Gastrocnemius medialis (tissue), 4 donors: ENCODE measurements at regions not wholly inside any gene's neighbourhood (a gene's known extent, or its start where the extent isn't known, plus 50 kb on each side); places are given as distances from the start of the nearest gene placed in this dataset.

ENCODE experiments used
- ATAC-seq, 2 donors: fragments of 150-250 bp; one replicate each; pipeline ENCODE4 v1.9.1; 2016
- DNase-seq, 2 donors: peaks; one replicate each; pipeline ENCODE4 v3.0.0-alpha.2; 2019
- H3K27ac ChIP-seq, 4 donors: fragments of 200-600 bp; sonication (generic); 1 replicate in 1 of 4; 2 replicates in 3 of 4; pipeline ENCODE4 v1.5.1; 2016 to 2018; ENCODE audit warnings: mild to moderate bottlenecking in 2 of 4, moderate library complexity in 1 of 4
- H3K27me3 ChIP-seq, 3 donors: fragments of 200-600 bp; sonication (generic) in 2 of 3; 1 replicate in 1 of 3; 2 replicates in 2 of 3; pipeline versions ENCODE4 v1.5.1 to v1.6.0; 2016 to 2019; ENCODE audit warnings: mild to moderate bottlenecking in 1 of 3, moderate library complexity in 1 of 3
- H3K36me3 ChIP-seq, 2 donors: fragments of 200-600 bp; sonication (generic) in 1 of 2; one replicate each; pipeline ENCODE4 v1.5.1; 2017 to 2018
- H3K4me1 ChIP-seq, 2 donors: fragments of 200-600 bp; sonication (generic) in 1 of 2; one replicate each; pipeline ENCODE4 v1.5.1; 2016 to 2017; ENCODE audit warnings: mild to moderate bottlenecking in 2 of 2
- H3K4me3 ChIP-seq, 4 donors: fragments of 200-600 bp; sonication (generic) in 3 of 4; 1 replicate in 1 of 4; 2 replicates in 3 of 4; pipeline ENCODE4 v1.5.1; 2016 to 2019; ENCODE audit warnings: mild to moderate bottlenecking in 2 of 4
- H3K9me3 ChIP-seq, 3 donors: fragments of 200-600 bp; sonication (generic) in 2 of 3; 1 replicate in 1 of 3; 2 replicates in 2 of 3; pipeline ENCODE4 v1.5.1; 2016 to 2019
- CTCF ChIP-seq, 5 experiments: fragments of 450-650 bp in 3 of 5; fragments of 200-600 bp in 2 of 5; sonication (generic) in 2 of 5; IDR thresholded peaks in 4 of 5; conservative IDR thresholded peaks in 1 of 5; 1 replicate in 4 of 5; 2 replicates in 1 of 5; pipeline ENCODE4 v1.5.1; 2016 to 2019; ENCODE audit warnings: antibody characterized with exemption in 5 of 5, mild to moderate bottlenecking in 3 of 5, moderate library complexity in 3 of 5
- POLR2A ChIP-seq, 2 donors: fragments of 450-650 bp; IDR thresholded peaks; one replicate each; pipeline ENCODE4 v1.6.1; 2017; ENCODE audit warnings: antibody characterized with exemption in 2 of 2, mild to moderate bottlenecking in 2 of 2, moderate library complexity in 2 of 2
- in situ Hi-C, 4 donors: fragments of 200-750 bp; cut with MboI; loops; one replicate each; pipeline versions ENCODE4 v1.15.0 to v1.8.0; 2017; ENCODE audit warnings: low sequenced_read_pairs in 4 of 4
- intact Hi-C: fragments of 100-400 bp; cut with DNase I; formaldehyde crosslinking; loops from one replicate; pipeline ENCODE4 v1.15.1; 2023; ENCODE audit warnings: low total_unique reads

- in situ Hi-C loops (no loop called here), intact Hi-C loops (no loop called here)
- H3K27ac ChIP-seq: no peak overlapping the region
- no peaks in the 10 kb centered on the region for H3K4me1 ChIP-seq
- no peak overlapping the region for H3K4me3 ChIP-seq
- no peaks in the 10 kb centered on the region for H3K27me3 ChIP-seq
- H3K9me3 ChIP-seq: no peaks in the 10 kb centered on the region
- TF ChIP-seq POLR2A (IDR thresholded peaks at IDR 0.05) (no peak), CTCF (IDR thresholded peaks at IDR 0.05 in 4 of 5, conservative IDR thresholded peaks at IDR 0.05 in 1 of 5) (no peak)
- ATAC-seq (no peak), DNase-seq (no peak)
- no peaks in the 10 kb centered on the region for H3K36me3 ChIP-seq
Observed at GRCh38 chr2:138176862-138177439, 212.7 kb downstream of the HNMT start.

- DNase-seq: no peak
- H3K4me1 ChIP-seq: no peaks in the 10 kb centered on the region
- H3K27ac ChIP-seq: no peak overlapping the region
- no peaks in the 10 kb centered on the region for H3K36me3 ChIP-seq
- in situ Hi-C loops (no loop called here), intact Hi-C loops (no loop called here)
- no peak overlapping the region for H3K4me3 ChIP-seq
- no peaks in the 10 kb centered on the region for H3K27me3 ChIP-seq
- H3K9me3 ChIP-seq: no peaks in the 10 kb centered on the region
- no peak for ATAC-seq
- TF ChIP-seq CTCF (IDR thresholded peaks at IDR 0.05 in 4 of 5, conservative IDR thresholded peaks at IDR 0.05 in 1 of 5) (no peak), POLR2A (IDR thresholded peaks at IDR 0.05) (no peak)
Observed at GRCh38 chr2:138177693-138178092, 213.4 kb downstream of the HNMT start.

DNA sequence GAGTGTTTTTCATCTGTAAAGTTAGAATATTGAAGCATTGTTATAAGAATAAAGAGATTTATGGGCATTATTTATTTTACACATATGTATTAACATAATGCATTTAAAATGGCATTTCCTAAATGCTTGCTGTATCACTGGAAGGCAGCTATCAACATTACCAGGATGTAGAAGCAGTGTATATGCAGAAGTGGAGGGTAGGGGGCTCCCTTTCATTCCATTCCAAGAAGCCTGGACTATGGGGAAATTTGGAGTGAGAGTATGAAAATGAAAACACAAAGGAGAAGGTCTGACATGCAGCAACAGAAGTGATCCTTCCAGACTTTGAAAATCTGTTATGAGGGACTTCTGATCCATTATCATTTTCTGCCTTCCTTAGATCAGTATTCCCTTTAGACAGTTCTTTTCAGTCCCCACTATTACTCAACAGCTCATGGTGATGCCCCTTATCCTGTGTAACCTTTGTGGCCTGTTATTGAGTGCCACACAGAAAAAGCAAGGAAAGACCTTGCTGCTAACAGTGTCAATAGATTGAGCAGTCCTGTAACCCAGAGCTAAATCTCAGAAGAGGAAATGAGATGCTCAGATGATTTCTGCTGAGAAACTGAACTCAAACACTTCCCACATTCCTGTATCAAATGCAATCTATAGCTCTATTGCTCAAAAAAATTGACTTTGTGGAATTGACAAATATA is 216.6 kb downstream of the HNMT start:
- Histone ChIP-seq H3K36me3 (no peaks in the 10 kb centered on the region), H3K4me1 (no peaks in the 10 kb centered on the region), H3K4me3 (no peak overlapping the region), H3K27me3 (no peaks in the 10 kb centered on the region), H3K9me3 (no peaks in the 10 kb centered on the region), H3K27ac (no peak overlapping the region)
- DNase-seq (no peak), ATAC-seq (no peak)
- in situ Hi-C loops: no loop called here
- no peak for TF ChIP-seq POLR2A (IDR thresholded peaks at IDR 0.05)
- TF ChIP-seq CTCF (IDR thresholded peaks at IDR 0.05 in 4 of 5, conservative IDR thresholded peaks at IDR 0.05 in 1 of 5): no peak
- intact Hi-C loops: no loop called here

- intact Hi-C loops: no loop called here
Observed at GRCh38 chr2:138182250-138182936, 218.1 kb downstream of the HNMT start.

More at GRCh38 chr2:138182250-138182936, 218.1 kb downstream of the HNMT start:
- no peaks in the 10 kb centered on the region for H3K4me1 ChIP-seq
- H3K36me3 ChIP-seq: no peaks in the 10 kb centered on the region
- H3K4me3 ChIP-seq: no peak overlapping the region
- in situ Hi-C loops: no loop called here
- no peaks in the 10 kb centered on the region for H3K27me3 ChIP-seq
- H3K27ac ChIP-seq: no peak overlapping the region
- TF ChIP-seq POLR2A (IDR thresholded peaks at IDR 0.05): no peak
- no peak for TF ChIP-seq CTCF (IDR thresholded peaks at IDR 0.05 in 4 of 5, conservative IDR thresholded peaks at IDR 0.05 in 1 of 5)
- no peaks in the 10 kb centered on the region for H3K9me3 ChIP-seq
- ATAC-seq (no peak), DNase-seq (no peak)
